Fibroblast of mammary gland (primary cell): ENCODE measurements at regions not wholly inside any gene's neighbourhood (a gene's known extent, or its start where the extent isn't known, plus 50 kb on each side); places are given as distances from the start of the nearest gene placed in this dataset.

ENCODE experiments used
- DNase-seq: peaks from one replicate; pipeline ENCODE4 v3.0.0-alpha.2; 2010; ENCODE audit warnings: low read depth
- H3K4me3 ChIP-seq: 2 replicates; pipeline ENCODE4 v1.5.1; 2011; ENCODE audit warnings: low read depth, mild to moderate bottlenecking, low read length, moderate library complexity; ENCODE audit not compliant: control insufficient read depth
- CTCF ChIP-seq: conservative IDR thresholded peaks from 2 replicates; pipeline ENCODE4 v1.5.1; 2011; ENCODE audit warnings: low read depth, low read length, inconsistent platforms; ENCODE audit not compliant: control insufficient read depth, insufficient read depth

GRCh38 chr18:27331606-27332005 is 146.5 kb upstream of the CHST9 start:
- no peak for DNase-seq
- H3K4me3 ChIP-seq, result no peak overlapping the region
- TF ChIP-seq CTCF, result no peak

DNA sequence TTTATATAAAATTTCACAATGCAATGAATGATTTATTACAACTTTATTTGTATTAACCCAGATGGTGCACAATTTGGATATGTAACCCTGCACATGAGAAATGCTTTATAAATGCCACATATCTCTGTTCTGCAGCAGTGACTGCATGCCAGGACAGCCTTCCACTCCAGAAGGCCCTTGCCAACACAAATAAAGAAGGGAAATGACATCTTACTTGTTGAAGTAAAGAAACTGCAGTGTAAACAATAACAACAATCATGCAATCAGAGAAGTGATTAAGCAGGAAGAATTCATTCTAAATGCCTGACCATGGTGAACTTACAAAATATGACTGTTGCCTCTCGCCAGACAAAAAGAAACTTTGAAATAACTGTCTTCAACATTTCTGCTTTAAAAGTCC is 129.9 kb upstream of the CHST9 start:
- H3K4me3 ChIP-seq, result no peak overlapping the region
- no peak for DNase-seq
- no peak for TF ChIP-seq CTCF

- no peak for DNase-seq
Observed at GRCh38 chr18:27313678-27314077, 128.6 kb upstream of the CHST9 start.

GRCh38 chr18:27312853-27313252 is 127.7 kb upstream of the CHST9 start:
- no peak overlapping the region for H3K4me3 ChIP-seq
- DNase-seq, result no peak
- no peak for TF ChIP-seq CTCF

More at GRCh38 chr18:27313678-27314077, 128.6 kb upstream of the CHST9 start:
- no peak overlapping the region for H3K4me3 ChIP-seq
- no peak for TF ChIP-seq CTCF

GRCh38 chr18:27312153-27312552 is 127.0 kb upstream of the CHST9 start:
- TF ChIP-seq CTCF, result no peak
- no peak overlapping the region for H3K4me3 ChIP-seq
- DNase-seq, result no peak

DNA sequence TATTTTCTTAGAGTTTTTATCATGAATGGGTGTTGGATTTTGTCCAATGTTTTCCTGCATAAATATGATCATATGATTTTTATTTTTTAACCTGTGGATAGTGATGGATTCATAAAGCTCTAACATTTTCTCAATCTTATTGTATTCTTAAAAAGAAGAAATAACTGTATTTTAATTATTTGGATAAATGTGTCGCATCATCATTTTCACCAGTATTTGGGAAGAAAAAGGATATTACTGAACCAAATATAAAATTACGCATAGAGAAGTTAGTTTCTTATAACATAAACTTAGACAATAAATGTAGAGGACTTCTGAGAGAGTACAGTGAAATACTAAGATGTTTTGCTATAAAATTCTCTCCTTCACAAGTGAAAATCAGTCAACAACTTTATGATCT is 126.0 kb upstream of the CHST9 start:
- TF ChIP-seq CTCF, result no peak
- DNase-seq, result no peak
- H3K4me3 ChIP-seq, result no peak overlapping the region
